ENCODE measurements at regions not wholly inside any gene's neighbourhood (a gene's known extent, or its start where the extent isn't known, plus 50 kb on each side); places are given as distances from the start of the nearest gene placed in this dataset.

DNA sequence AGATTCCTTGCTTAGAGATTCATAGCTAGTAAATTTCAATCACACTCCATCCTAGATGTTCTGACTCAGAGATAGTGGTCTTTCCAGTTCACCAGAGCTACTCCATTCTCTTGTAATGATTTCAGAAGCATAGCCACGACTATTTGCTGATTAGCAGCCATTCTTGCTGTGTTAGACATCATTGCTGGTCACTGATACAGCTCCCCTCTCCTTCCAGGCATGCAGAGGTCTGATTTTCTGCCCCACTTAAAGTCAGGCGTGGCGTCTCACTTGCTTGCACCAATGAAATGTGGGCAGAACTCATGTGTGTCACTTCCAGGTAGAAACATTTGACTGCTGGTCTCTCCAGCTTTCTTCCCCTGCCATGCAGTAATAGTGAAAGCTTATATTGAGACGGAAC lies 168.9 kb upstream of the JARID2 start:
- Histone ChIP-seq H3K4ac (ENCODE audit: low read length) (no peak overlapping the region), H3K9me3 (replicated peaks in 1 of 2; ENCODE audit: control insufficient read depth in 2 of 2, insufficient read depth in 1 of 2, low read depth in 1 of 2, low read length in 2 of 2) (no peaks in the 10 kb centered on the region), H3K27ac (replicated peaks; ENCODE audit: low read length) (no peak overlapping the region)

DNA sequence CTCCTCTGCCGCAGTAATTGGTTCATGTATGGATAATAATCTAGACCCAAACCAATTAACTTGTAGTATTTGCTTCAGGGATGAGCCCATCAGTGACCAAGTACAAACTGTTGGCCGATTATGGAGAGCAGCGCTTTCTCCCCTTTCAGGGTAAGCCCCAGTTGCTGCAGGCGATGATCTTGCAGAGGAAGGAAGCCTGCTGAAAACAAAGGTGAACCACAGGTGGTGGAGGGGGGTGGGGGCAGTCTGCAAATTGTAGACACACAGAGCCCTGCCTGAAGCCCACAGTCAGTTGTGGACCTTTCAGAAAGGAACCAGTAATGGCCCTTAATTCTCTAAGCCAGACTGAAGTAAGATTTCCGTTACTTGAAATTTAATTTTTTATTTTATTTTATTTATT lies 167.9 kb upstream of the JARID2 start:
- no peak overlapping the region for H3K14ac ChIP-seq (ENCODE audit: low read length)
- no peak overlapping the region for H3K4ac ChIP-seq (ENCODE audit: low read length)
- no peak overlapping the region for H3K4me2 ChIP-seq (ENCODE audit: insufficient read depth, low read length, poor library complexity, severe bottlenecking)
- no peak overlapping the region for H3K9ac ChIP-seq (ENCODE audit: low read depth, low read length, poor library complexity)
- no peak overlapping the region for H2AK5ac ChIP-seq (ENCODE audit: low read depth, low read length)
- H2BK120ac ChIP-seq (ENCODE audit: low read depth, low read length): no peak overlapping the region
- H2BK12ac ChIP-seq (ENCODE audit: low read length): no peak overlapping the region
- peak; percentile 54 for DNase-seq (ENCODE audit: low spot score)
- H3K9me3 ChIP-seq (replicated peaks in 1 of 2; ENCODE audit: control insufficient read depth in 2 of 2, insufficient read depth in 1 of 2, low read depth in 1 of 2, low read length in 2 of 2): no peaks in the 10 kb centered on the region
- H3K27me3 ChIP-seq (ENCODE audit: control insufficient read depth in 3 of 3, insufficient read depth in 3 of 3, low read depth in 1 of 3, low read length in 3 of 3): no peaks in the 10 kb centered on the region
- no peak overlapping the region for H3K23ac ChIP-seq (ENCODE audit: low read depth, low read length, poor library complexity)
- no peak overlapping the region for H3K18ac ChIP-seq (ENCODE audit: low read length)
- no peak overlapping the region for H2AFZ ChIP-seq (ENCODE audit: low read length)
- no peak overlapping the region for H4K8ac ChIP-seq (ENCODE audit: low read depth, low read length)
- no peak overlapping the region for H2BK5ac ChIP-seq (ENCODE audit: low read length)
- WGBS, 2 donors (ENCODE audit: extremely low coverage in 2 of 2, insufficient read length in 2 of 2, insufficient replicate concordance in 1 of 2): no CpG with 5 or more reads among the region's 5 CpGs
- H3K79me1 ChIP-seq (ENCODE audit: low read depth, low read length): no peaks in the 10 kb centered on the region
- H3K4me3 ChIP-seq (ENCODE audit: low read length in 2 of 2): no peak overlapping the region
- H3K4me1 ChIP-seq (ENCODE audit: control insufficient read depth in 2 of 2, insufficient read depth in 1 of 2, low read depth in 1 of 2, low read length in 2 of 2): peaks cover 8 to 14% of the 10 kb centered on the region in 2 donors
- no peak overlapping the region for H2BK15ac ChIP-seq (ENCODE audit: low read length)
- no peak overlapping the region for H4K91ac ChIP-seq (ENCODE audit: low read depth, low read length, poor library complexity)
- H3K36me3 ChIP-seq (replicated peaks in 1 of 2; ENCODE audit: control insufficient read depth in 2 of 2, insufficient read depth in 2 of 2, low read length in 2 of 2): no peaks in the 10 kb centered on the region
- peak overlapping the region; percentile 27 for H3K27ac ChIP-seq (replicated peaks; ENCODE audit: low read length)

More for the DNA sequence above, 168.9 kb upstream of the JARID2 start:
- Histone ChIP-seq H3K36me3 (replicated peaks in 1 of 2; ENCODE audit: control insufficient read depth in 2 of 2, insufficient read depth in 2 of 2, low read length in 2 of 2) (no peaks in the 10 kb centered on the region), H2BK12ac (ENCODE audit: low read length) (peak overlapping the region; percentile 52), H2BK15ac (ENCODE audit: low read length) (no peak overlapping the region), H4K8ac (ENCODE audit: low read depth, low read length) (no peak overlapping the region), H3K4me1 (ENCODE audit: control insufficient read depth in 2 of 2, insufficient read depth in 1 of 2, low read depth in 1 of 2, low read length in 2 of 2) (peaks cover 8 to 14% of the 10 kb centered on the region in 2 donors), H3K4me3 (ENCODE audit: low read length in 2 of 2) (no peak overlapping the region), H3K4me2 (ENCODE audit: insufficient read depth, low read length, poor library complexity, severe bottlenecking) (no peak overlapping the region), H2BK120ac (ENCODE audit: low read depth, low read length) (no peak overlapping the region), H3K9ac (ENCODE audit: low read depth, low read length, poor library complexity) (no peak overlapping the region), H3K23ac (ENCODE audit: low read depth, low read length, poor library complexity) (no peak overlapping the region), H2AK5ac (ENCODE audit: low read depth, low read length) (no peak overlapping the region), H3K79me1 (ENCODE audit: low read depth, low read length) (no peaks in the 10 kb centered on the region), H3K14ac (ENCODE audit: low read length) (no peak overlapping the region), H2AFZ (ENCODE audit: low read length) (no peak overlapping the region), H3K27me3 (ENCODE audit: control insufficient read depth in 3 of 3, insufficient read depth in 3 of 3, low read depth in 1 of 3, low read length in 3 of 3) (no peaks in the 10 kb centered on the region), H2BK5ac (ENCODE audit: low read length) (no peak overlapping the region), H3K18ac (ENCODE audit: low read length) (no peak overlapping the region), H4K91ac (ENCODE audit: low read depth, low read length, poor library complexity) (no peak overlapping the region)
- no peak for DNase-seq (ENCODE audit: low spot score)
- WGBS, 2 donors (ENCODE audit: extremely low coverage in 2 of 2, insufficient read length in 2 of 2, insufficient replicate concordance in 1 of 2): no CpG with 5 or more reads among the region's 4 CpGs

DNA sequence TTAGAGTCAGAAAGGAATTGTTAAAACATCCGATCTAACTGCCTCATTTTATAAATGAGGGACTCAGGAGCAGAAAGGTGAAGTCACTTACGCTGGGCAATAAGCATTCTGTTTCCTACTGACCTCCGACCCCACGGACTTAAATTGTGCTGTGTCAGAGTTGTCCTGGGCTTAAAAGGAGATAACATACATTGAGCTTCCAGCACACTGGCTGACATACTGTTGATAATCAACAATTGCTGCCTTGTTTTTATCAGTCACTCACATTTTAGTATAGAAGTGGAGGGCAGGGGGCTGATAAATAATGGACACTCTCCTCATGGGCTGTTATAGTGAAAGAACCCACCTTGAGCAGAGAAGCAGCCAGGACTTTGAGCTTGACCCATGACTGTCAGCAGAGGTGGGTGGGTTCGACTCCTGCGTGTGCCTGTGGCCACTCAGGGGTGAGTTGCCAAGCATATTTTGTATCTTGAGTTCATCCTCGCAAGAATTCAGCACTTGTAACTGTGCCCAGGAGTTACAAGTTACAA lies 166.5 kb upstream of the JARID2 start:
- Histone ChIP-seq H3K4me1 (ENCODE audit: control insufficient read depth in 2 of 2, insufficient read depth in 1 of 2, low read depth in 1 of 2, low read length in 2 of 2) (peaks cover 8 to 14% of the 10 kb centered on the region in 2 donors), H2BK120ac (ENCODE audit: low read depth, low read length) (no peak overlapping the region), H2AFZ (ENCODE audit: low read length) (no peak overlapping the region), H3K4me3 (ENCODE audit: low read length in 2 of 2) (no peak overlapping the region), H3K79me1 (ENCODE audit: low read depth, low read length) (no peaks in the 10 kb centered on the region), H3K9me3 (replicated peaks in 1 of 2; ENCODE audit: control insufficient read depth in 2 of 2, insufficient read depth in 1 of 2, low read depth in 1 of 2, low read length in 2 of 2) (no peaks in the 10 kb centered on the region), H4K8ac (ENCODE audit: low read depth, low read length) (no peak overlapping the region), H2BK12ac (ENCODE audit: low read length) (no peak overlapping the region), H3K9ac (ENCODE audit: low read depth, low read length, poor library complexity) (no peak overlapping the region), H3K27me3 (ENCODE audit: control insufficient read depth in 3 of 3, insufficient read depth in 3 of 3, low read depth in 1 of 3, low read length in 3 of 3) (no peaks in the 10 kb centered on the region), H3K4ac (ENCODE audit: low read length) (no peak overlapping the region), H3K23ac (ENCODE audit: low read depth, low read length, poor library complexity) (no peak overlapping the region), H4K91ac (ENCODE audit: low read depth, low read length, poor library complexity) (no peak overlapping the region), H2BK15ac (ENCODE audit: low read length) (no peak overlapping the region), H3K14ac (ENCODE audit: low read length) (no peak overlapping the region), H2AK5ac (ENCODE audit: low read depth, low read length) (no peak overlapping the region), H3K36me3 (replicated peaks in 1 of 2; ENCODE audit: control insufficient read depth in 2 of 2, insufficient read depth in 2 of 2, low read length in 2 of 2) (no peaks in the 10 kb centered on the region), H2BK5ac (ENCODE audit: low read length) (no peak overlapping the region), H3K18ac (ENCODE audit: low read length) (no peak overlapping the region), H3K27ac (replicated peaks; ENCODE audit: low read length) (no peak overlapping the region), H3K4me2 (ENCODE audit: insufficient read depth, low read length, poor library complexity, severe bottlenecking) (no peak overlapping the region)
- no CpG with 5 or more reads among the region's 7 CpGs for WGBS, 2 donors (ENCODE audit: extremely low coverage in 2 of 2, insufficient read length in 2 of 2, insufficient replicate concordance in 1 of 2)
- no peak for DNase-seq (ENCODE audit: low spot score)

DNA sequence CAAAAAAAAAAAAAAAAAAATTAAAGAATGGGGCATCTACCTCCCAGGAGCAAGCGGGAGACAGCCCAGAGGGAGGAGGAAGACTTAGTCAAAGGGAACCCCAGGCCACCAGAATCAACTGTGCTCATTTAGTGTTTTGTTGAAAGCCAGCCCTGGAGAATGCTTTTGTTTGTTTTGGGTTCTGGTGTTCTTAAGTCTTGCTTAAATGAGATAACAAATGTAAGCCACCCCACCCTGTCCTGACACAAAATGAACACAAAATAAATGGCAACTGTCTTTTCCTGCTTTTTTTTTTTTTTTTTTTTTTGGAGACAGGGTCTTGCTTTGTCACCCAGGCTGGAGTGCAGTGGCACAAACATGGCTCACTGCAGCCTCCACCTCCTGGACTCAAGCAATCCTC lies 165.0 kb upstream of the JARID2 start:
- WGBS, 2 donors (ENCODE audit: extremely low coverage in 2 of 2, insufficient read length in 2 of 2, insufficient replicate concordance in 1 of 2): no CpG with 5 or more reads among the region's 1 CpG
- no peak overlapping the region for H2BK15ac ChIP-seq (ENCODE audit: low read length)
- DNase-seq (ENCODE audit: low spot score): no peak
- no peaks in the 10 kb centered on the region for H3K36me3 ChIP-seq (replicated peaks in 1 of 2; ENCODE audit: control insufficient read depth in 2 of 2, insufficient read depth in 2 of 2, low read length in 2 of 2)
- H3K18ac ChIP-seq (ENCODE audit: low read length): no peak overlapping the region
- H3K4me3 ChIP-seq (ENCODE audit: low read length in 2 of 2): no peak overlapping the region
- H2BK120ac ChIP-seq (ENCODE audit: low read depth, low read length): no peak overlapping the region
- H4K91ac ChIP-seq (ENCODE audit: low read depth, low read length, poor library complexity): no peak overlapping the region
- no peaks in the 10 kb centered on the region for H3K9me3 ChIP-seq (replicated peaks in 1 of 2; ENCODE audit: control insufficient read depth in 2 of 2, insufficient read depth in 1 of 2, low read depth in 1 of 2, low read length in 2 of 2)
- H2BK5ac ChIP-seq (ENCODE audit: low read length): no peak overlapping the region
- no peak overlapping the region for H3K27ac ChIP-seq (replicated peaks; ENCODE audit: low read length)
- no peak overlapping the region for H4K8ac ChIP-seq (ENCODE audit: low read depth, low read length)
- no peak overlapping the region for H3K23ac ChIP-seq (ENCODE audit: low read depth, low read length, poor library complexity)
- peaks cover 8 to 14% of the 10 kb centered on the region in 2 donors for H3K4me1 ChIP-seq (ENCODE audit: control insufficient read depth in 2 of 2, insufficient read depth in 1 of 2, low read depth in 1 of 2, low read length in 2 of 2)
- H2BK12ac ChIP-seq (ENCODE audit: low read length): no peak overlapping the region
- no peak overlapping the region for H3K4ac ChIP-seq (ENCODE audit: low read length)
- no peak overlapping the region for H3K14ac ChIP-seq (ENCODE audit: low read length)
- H3K9ac ChIP-seq (ENCODE audit: low read depth, low read length, poor library complexity): no peak overlapping the region
- H3K27me3 ChIP-seq (ENCODE audit: control insufficient read depth in 3 of 3, insufficient read depth in 3 of 3, low read depth in 1 of 3, low read length in 3 of 3): no peaks in the 10 kb centered on the region
- H2AK5ac ChIP-seq (ENCODE audit: low read depth, low read length): no peak overlapping the region
- H3K79me1 ChIP-seq (ENCODE audit: low read depth, low read length): no peaks in the 10 kb centered on the region
- no peak overlapping the region for H2AFZ ChIP-seq (ENCODE audit: low read length)
- no peak overlapping the region for H3K4me2 ChIP-seq (ENCODE audit: insufficient read depth, low read length, poor library complexity, severe bottlenecking)
